ENCODE measurements at regions not wholly inside any gene's neighbourhood (a gene's known extent, or its start where the extent isn't known, plus 50 kb on each side); places are given as distances from the start of the nearest gene placed in this dataset.

- FAIRE-seq: no peak
Observed at GRCh38 chr3:99499235-99500158, 138.9 kb upstream of the COL8A1 start.

GRCh38 chr3:99498550-99499234 is 139.7 kb upstream of the COL8A1 start:
- FAIRE-seq: no peak

- FAIRE-seq: no peak
Observed at GRCh38 chr3:99487894-99488293, 150.5 kb upstream of the COL8A1 start.

- FAIRE-seq: no peak
Observed at GRCh38 chr3:99485286-99485685, 153.1 kb upstream of the COL8A1 start.

GRCh38 chr3:99484871-99485270 is 153.5 kb upstream of the COL8A1 start:
- no peak for FAIRE-seq

GRCh38 chr3:99483841-99484240 is 154.6 kb upstream of the COL8A1 start:
- FAIRE-seq: no peak

- FAIRE-seq: no peak
Observed at GRCh38 chr3:99482191-99482590, 156.2 kb upstream of the COL8A1 start.

GRCh38 chr3:99481561-99481960 is 156.8 kb upstream of the COL8A1 start:
- no peak for FAIRE-seq

- FAIRE-seq: no peak
Observed at GRCh38 chr3:99479768-99480167, 158.6 kb upstream of the COL8A1 start.

- FAIRE-seq: no peak
Observed at GRCh38 chr3:99477650-99478049, 160.7 kb upstream of the COL8A1 start.

GRCh38 chr3:99475229-99475628 is 163.2 kb upstream of the COL8A1 start:
- FAIRE-seq: no peak

- no peak for FAIRE-seq
Observed at GRCh38 chr3:99474776-99475175, 163.6 kb upstream of the COL8A1 start.

GRCh38 chr3:99473321-99473751 is 165.1 kb upstream of the COL8A1 start:
- FAIRE-seq: no peak

- FAIRE-seq: no peak
Observed at GRCh38 chr3:99472385-99472784, 166.0 kb upstream of the COL8A1 start.

GRCh38 chr3:99471353-99472323 is 166.8 kb upstream of the COL8A1 start:
- FAIRE-seq: no peak

GRCh38 chr3:99470841-99471240 is 167.6 kb upstream of the COL8A1 start:
- no peak for FAIRE-seq

- FAIRE-seq: no peak
Observed at GRCh38 chr3:99468918-99469317, 169.5 kb upstream of the COL8A1 start.

- no peak for FAIRE-seq
Observed at GRCh38 chr3:99467420-99467819, 171.0 kb upstream of the COL8A1 start.

GRCh38 chr3:99466331-99466730 is 172.1 kb upstream of the COL8A1 start:
- no peak for FAIRE-seq

- FAIRE-seq: no peak
Observed at GRCh38 chr3:99458013-99458412, 180.4 kb upstream of the COL8A1 start.

- FAIRE-seq: no peak
Observed at GRCh38 chr3:99442599-99442998, 195.8 kb upstream of the COL8A1 start.

- peak; percentile 37 for FAIRE-seq
Observed at GRCh38 chr3:99439892-99440291, 198.5 kb upstream of the COL8A1 start.

GRCh38 chr3:99434190-99434589 is 204.2 kb upstream of the COL8A1 start:
- FAIRE-seq: no peak
